Ecto neural progenitor cell (in vitro differentiated cells): ENCODE measurements at regions not wholly inside any gene's neighbourhood (a gene's known extent, or its start where the extent isn't known, plus 50 kb on each side); places are given as distances from the start of the nearest gene placed in this dataset.
"Not testable (repeated sequence)": the region's sequence is repeated elsewhere in the genome, so short reads cannot be mapped to it uniquely, and the experiment has no call there.

Experiments
- DNase-seq: peaks from one replicate; pipeline ENCODE4 v3.0.0-alpha.2; 2018; ENCODE audit warnings: low spot score

DNA sequence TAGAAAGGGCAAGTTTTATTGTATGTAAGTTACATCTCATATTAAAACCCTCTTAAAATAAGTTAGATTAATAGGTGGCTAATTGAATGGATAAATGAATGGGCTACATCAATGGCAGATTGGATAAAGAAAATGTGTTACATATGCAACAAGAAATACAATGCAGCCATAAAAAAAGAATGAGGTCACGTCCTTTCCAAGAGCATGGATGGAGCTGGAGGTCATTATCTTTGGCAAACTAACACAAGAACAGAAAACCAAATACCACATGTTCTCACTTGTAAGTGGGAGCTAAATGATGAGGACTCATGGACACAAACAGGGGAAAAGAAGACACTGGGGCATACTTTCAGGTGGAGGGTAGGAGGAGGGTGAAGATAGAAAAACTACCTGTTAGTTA is 182.2 kb upstream of the GNAI1 start:
- DNase-seq = no peak

DNA sequence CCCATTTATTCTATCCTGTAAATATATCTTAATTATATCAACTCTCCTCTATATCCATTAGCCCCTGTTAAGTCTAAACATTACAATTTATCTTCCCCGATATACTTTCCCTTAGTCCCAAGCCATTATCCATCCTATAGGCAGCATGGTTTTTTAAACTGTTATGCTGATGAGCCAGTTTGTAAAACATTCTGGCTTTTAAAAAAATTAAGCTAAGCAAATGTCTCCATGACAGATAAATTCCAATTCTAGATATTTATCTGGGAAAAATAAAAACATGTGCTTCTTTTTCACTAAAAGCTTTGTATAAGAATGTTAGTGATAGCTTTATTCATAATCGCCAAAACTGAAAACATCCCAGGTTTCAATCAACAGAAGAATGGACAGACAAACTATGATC is 183.2 kb upstream of the GNAI1 start:
- DNase-seq = no peak

DNA sequence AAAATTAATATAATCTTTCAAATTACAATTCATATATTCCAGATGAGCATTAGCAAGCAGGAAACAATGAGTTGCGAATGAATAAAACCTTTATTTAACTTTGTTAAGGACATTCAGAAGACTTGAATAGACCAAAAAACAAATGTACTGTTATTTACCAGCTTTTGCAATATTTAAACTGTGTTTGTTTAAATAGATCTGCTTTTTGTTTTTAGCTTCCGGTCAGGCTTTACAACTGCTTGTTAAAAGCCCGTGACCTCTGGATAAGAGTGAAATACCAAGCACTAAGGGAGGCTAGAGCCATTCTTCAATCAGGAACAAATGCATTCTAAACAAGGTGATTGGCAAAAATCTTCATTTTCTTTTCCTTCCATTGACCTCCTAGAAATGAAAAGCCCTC is 184.9 kb upstream of the GNAI1 start:
- DNase-seq = no peak

DNA sequence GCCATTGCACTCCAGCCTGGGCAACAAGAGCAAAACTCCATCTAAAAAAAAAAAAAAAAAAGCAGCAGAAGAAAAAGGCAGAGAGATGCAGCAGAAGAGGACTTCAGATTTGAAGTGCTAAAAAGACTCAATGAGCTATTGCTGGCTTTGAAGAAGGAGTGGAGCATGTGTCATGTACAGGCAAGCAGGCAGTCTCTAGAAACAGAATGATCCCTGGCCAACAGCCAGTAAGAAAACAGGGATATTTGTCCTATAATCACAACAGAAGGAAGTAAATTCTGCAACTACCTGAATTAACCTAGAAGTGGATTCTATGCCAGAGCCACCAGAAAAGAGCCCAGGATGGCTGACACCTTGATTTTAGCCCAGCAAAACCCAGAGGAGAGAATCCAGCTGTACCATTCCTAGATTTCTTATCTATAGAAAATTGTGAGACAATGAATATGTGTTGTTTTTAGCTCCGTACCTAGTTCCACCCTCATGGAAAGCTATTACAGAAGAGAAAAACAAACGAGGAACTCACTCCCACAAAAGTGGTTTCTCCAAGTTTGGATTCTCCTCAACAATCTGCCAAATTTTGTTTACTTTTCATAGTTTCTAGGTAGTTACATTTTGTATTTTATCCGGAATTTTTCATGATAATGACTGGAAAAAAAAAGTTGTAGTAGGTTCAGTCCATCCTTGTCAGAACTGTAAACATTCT is 198.2 kb upstream of the GNAI1 start:
- no peak for DNase-seq

DNA sequence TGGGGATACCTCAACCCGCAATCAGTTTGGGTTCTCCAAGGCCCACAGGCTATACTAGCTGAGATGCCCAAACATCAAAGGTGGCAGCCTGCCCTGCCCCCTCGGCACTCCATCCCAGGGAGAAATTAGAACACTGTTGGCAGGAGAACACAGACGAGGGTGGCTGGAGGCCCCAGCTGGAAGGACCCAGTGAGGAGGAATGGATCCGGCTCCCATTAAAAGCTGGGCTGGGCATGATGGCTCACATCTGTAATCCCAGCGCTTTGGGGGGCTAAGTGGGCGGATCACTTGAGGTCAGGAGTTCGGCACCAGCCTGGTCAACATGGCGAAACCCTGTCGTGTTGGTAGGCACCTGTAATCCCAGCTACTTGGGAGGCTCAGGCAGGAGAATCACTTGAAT is 199.9 kb upstream of the GNAI1 start:
- DNase-seq = no peak

DNA sequence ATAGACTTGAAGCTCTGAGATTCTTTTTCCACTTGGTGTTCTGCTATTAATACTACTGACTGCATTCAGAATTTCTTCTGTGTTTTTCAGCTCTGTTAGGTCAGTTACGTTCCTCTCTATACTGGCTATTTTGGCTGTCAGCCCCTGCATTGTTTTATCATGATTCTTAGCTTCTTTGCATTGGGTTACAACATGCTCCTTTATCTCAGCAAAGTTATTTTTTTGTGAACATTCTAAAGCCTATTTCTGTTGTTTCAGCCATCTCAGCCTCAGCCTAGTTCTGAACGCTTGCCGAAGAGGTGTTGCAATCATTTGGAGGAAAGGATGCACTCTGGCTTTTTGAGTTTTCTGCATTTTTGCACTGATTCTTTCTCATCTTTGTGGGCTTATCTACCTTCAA is 201.5 kb upstream of the GNAI1 start:
- DNase-seq = no peak

DNA sequence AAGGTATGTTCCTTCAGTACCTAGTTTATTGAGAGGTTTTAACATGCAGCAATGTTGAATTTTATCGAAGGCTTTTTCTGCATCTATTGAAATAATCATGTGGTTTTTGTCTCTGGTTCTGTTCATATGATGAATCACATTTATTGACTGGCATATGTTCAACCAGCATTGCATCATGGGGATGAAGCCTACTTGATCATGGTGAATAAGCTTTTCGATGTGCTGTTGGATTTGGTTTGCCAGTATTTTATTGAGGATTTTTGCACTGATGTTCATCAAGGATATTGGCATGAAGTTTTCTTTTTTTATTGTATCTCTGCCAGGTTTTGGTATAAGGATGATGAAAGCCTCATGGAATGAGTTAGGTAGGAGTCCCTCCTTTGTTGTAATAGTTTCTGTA is 204.0 kb upstream of the GNAI1 start:
- DNase-seq = no peak

DNA sequence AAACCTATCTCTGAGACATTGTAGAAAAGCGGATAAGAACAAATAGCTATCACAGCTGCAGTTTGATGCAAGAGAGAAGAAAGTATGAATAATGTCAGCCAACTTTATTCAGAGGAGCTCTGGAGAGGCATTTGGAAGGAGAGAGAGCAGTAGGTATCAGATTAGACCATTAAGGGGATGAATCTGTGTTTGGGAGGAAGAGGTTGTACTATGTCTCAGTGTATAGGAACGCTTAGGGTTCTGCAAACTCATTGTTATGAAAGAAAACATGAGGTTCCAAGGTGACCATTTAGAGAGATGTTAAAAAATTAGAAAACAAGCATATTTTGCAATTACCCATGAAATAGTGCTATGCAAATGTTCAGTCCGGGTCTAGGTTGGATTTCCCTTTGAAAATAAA is 207.5 kb upstream of the GNAI1 start:
- DNase-seq = no peak

DNA sequence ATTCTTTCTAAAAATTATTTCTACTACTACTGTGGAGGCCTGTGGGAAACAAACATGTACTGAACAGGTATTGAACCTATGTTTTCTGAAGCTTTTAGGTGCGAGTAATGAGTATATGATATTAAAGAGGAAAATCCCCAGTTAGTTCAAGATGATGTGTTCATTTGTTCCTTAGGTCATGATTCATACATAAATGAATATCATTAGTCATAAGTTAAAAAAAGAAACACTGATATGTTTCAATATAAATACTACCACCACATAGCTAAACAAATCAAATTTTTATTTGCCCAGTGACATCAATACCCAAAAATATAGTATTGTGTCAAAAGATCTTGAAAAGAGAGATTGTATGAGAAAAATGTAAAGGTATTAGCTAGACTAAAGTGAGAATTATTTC is 210.7 kb upstream of the GNAI1 start:
- DNase-seq = no peak

DNA sequence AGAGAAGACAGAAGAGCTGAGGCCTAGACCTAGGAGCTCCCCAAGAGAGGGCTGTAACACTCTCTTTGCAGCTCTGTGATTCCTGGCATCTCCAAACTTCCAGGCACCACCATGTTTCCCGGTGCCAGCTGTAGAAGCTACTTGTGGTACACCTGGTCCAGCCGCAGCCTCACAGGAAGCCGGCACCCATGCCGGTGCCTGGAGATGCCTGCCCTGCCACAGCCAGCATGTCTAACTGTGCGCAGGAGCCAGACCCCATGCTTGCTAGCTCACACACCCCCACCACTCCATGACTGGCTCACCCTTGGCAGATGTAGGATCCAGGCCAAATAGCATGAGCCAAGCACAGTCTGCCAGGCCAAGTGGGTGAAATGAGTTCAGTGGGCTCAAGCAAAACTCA is 211.7 kb upstream of the GNAI1 start:
- no peak for DNase-seq

DNA sequence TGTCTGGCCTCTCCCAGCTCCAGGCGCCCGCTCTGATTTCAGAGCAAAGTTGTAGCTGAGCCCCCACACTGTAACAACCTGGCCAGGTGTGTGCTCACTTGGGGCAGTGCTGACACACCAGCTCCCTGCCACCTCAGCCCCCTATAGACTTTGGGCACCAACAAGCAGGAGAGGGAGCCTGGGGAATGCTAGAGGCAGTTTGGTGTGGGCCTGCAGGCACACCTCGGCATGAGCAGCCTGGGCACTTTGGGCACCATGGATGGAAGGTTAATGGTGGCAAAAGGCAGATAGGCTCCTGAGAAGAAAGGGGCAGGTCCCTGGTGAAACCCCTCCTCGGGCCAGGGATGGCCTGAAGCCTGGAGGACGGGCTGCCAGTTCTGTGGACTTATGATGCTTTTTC is 212.7 kb upstream of the GNAI1 start:
- DNase-seq = no peak

DNA sequence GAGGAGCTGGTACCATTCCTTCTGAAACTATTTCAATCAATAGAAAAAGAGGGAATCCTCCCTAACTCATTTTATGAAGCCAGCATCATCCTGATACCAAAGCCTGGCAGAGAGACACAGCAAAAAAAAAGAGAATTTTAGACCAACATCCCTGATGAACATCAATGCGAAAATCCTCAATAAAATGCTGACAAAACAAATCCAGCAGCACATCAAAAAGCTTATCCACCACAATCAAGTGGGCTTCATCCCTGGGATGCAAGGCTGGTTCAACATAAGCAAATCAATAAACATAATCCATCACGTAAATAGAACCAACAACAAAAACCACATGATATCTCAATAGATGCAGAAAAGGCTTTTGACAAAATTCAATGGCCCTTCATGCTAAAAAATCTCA is 216.0 kb upstream of the GNAI1 start:
- not testable (repeated sequence) for DNase-seq

DNA sequence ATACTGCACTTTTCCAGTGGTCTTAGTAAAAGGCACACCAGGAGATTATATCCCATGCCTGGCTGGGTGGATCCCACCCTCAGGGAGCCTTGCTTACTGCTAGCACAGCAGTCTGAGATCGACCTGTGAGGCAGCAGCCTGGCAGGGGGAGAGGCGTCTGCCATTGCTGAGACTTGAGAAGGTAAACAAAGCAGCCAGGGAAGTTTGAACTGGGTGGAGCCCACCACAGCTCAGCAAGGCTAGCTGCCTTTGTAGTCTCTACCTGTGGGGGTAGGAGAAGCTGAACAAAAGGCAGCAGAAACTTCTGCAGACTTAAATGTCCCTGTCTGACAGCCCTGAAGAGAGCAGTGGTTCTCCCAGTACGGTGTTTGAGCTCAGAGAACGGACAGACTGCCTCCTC is 219.3 kb upstream of the GNAI1 start:
- DNase-seq = not testable (repeated sequence)

DNA sequence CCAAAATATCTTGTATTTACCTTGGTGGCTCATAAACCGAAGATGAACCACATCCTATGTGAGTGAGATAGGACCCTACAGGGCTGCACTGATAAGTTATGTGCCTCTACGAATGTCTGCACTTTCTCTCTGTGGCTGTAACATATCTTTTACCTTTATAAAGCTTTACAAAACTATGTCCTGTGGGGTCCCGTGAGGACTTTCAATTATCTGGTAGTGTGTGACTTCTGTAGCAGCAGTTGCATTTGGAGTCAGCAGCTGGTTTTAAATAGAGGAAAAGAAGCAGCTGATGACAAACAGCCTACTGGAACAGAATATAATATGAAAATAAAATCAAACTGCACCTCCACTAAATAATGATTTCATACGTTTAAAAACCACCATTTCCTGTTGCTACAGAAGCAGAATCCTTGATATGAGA is 222.4 kb upstream of the GNAI1 start:
- no peak for DNase-seq

DNA sequence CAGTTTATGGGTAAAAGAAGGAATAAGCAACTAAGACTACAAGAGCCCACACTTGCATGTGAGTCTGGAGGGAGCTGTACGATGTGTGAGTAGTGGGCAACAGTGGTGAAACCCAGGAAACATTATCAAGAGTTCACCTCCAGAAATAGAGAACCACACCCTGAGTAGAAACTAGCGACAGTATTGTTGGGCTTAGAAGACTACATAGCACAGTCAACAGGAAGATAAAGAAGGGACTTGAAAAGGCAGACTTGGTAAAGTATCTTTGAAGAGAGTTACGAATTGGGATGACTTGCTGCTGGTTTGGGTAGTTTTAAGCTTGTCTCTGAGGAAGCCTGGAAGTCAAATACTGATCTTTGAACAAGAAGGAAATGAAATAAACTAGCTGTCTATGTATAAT is 223.2 kb upstream of the GNAI1 start:
- DNase-seq = no peak

DNA sequence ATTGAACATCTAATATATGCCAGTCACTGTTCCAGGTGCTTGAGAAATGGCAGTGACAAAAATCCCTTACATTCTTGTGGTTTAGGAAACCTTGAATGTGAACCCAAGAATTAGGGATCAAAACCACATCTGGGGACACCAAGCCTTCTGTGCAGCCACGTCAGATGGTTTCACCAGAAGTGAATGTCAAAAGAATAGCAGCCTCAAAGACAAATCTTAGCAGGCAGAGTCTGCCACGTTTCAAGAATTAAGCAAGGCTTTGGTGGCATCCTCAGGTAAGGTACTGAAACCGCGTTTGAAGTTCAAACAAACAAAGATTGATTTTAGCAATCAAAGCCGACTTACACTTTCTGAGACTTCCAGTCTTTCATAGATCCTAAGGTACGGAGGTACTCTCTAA is 225.5 kb upstream of the GNAI1 start:
- no peak for DNase-seq

DNA sequence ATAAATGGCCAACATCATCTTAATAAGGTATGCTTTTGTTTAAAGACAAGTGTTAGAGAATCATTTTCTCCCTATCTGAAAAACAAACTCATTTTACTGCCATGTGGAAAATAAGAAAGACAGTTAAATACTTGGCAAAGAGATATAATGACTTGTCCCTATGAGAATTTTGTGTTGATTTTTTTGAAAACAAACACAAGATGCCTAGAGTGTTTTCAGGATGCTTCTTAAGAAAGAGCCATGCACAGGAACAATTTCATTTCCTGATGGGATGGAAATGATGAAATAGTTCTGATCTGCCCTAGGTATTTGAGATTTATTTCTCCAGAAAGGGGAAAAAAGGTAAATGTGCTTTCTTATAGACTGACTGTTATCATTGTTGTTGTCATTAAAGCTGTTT is 237.5 kb upstream of the GNAI1 start:
- DNase-seq = no peak

DNA sequence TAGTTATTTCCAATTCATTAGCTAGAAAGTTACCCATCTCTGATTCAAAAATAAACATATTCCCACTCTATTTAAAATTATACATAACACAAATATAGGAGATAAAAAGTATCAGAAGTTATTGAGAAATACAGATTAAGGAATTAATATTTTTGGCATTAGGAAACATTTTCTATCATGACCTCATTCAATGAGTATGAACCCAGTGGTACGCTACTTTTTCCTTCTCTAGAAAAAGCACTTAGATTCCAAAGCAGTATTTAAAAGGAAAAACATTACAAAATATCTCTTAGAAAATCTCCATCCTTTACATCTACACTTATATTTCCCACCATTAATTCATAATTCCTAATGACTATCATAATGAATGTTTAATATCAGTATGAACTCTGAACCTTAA is 240.6 kb upstream of the GNAI1 start:
- DNase-seq = no peak

DNA sequence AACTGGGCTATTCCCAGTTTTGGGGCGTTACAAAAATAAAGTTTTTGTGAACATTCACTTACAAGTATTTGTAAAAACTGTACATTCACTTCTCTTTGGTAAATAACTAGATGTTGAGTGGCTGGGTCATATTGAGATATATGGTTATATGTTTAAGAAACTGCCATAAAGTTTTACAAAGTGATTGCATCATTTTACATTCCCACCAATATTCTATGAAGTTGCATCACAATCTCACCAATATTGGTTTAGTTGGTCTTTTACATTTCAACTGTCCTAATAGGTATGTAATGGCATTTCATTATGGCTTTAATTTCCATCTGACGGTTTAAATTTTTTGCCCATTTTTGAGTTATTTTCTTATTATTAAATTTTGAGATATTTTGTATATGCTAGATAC is 251.7 kb upstream of the GNAI1 start:
- no peak for DNase-seq

DNA sequence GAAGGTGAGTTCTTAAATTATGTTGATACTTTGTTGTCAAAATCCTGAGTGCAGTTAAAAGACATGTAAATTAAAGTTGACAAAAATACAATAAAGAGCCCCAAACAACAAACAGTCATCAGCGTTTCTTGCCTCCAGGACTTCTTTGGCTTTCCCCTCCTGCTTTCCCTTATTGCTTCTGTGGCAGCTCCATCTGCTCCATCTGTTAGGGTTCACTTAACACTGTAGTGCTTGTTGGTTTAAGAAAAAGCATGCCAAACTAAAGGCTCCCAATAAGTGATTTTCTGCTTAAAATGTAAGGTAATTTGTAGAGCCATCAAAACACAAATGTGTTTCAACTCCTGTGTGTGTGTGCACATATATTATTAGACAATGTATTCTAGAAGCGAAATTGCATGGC is 254.3 kb upstream of the GNAI1 start:
- no peak for DNase-seq

DNA sequence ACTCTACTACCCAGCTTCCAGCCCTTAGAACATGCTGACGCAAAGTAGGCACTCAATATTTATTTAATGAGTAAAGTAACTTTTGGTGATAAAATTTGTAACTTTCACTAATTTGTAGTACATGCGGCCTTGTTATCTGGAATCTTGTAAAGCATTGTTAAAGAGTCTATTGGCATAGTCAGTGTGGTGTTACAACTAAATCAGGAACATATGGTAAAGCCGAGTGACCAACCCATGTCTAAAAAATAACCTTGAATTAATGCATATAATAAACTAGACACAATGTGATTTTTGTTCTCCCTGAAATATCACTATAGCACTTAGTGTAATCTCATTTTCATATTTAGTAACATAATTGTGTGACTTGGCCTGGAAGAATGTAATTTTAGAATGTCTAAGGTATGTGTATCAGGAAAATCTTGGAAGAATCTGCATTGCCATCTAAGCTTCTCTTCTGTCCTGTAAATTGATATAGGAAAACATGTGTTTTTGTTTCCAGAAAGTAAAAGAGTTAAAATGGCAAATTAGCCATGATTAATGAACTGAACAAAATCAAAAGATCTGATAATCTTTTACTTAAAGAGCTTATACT is 256.7 kb upstream of the GNAI1 start:
- no peak for DNase-seq

DNA sequence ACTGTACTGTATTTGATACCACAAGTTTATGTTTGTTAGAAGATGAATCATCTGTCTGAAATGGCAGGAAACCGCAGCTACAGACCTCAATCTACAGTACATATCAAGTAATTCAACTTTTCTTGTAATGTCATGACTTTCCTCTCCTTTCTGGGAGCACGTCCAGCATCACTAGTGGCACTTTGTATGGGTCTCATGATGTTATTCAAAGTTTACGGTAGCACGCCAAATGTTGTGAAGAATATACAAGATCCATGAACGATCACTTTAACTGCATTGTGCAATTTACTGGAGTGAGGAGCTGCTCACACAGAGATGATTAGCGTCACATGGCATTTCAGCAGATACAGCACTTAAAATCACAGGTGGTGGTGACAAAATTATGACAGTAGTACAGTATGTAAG is 257.8 kb upstream of the GNAI1 start:
- DNase-seq = no peak

DNA sequence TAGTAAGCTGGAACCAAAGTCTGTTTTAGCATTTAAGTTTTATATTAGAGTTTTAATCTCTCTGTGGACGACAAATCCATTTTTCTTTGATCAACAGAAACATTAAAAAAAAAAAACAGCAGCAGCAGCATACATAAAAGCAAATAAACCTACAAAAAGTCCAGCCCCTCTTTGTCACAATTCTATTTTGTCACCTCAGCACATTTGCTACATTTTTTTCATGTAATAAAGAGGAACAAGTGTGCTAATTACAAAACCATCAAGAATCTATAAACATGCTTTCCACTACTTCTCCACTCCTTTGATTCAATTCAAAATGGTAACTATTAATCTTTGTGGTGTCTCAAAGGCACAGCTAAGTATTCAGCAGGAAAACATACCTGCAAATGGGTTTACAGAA is 259.8 kb upstream of the GNAI1 start:
- DNase-seq = no peak

DNA sequence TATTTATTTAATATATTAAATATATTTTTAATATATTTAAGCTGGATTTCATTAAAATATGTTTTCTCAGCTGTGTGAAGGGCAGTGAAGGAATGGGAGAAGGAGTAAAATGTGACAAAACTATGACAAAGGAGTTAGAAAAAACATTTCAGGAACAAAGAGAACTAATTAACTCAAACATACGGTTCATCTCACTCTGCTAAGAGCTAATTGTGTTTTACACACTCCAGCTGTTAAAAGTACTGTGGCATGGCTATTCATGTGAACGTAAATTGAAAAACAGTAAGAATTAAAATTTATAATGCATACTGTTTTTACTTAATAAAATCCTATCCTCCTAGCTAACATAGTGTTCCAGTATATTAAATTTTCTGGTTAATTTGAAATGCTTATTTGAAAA is 262.5 kb upstream of the GNAI1 start:
- no peak for DNase-seq
